HG03432 (cell line): ENCODE measurements at regions not wholly inside any gene's neighbourhood (a gene's known extent, or its start where the extent isn't known, plus 50 kb on each side); places are given as distances from the start of the nearest gene placed in this dataset.
"Not testable (repeated sequence)": the region's sequence is repeated elsewhere in the genome, so short reads cannot be mapped to it uniquely, and the experiment has no call there.

Experiments
- ATAC-seq: cut with Tn5 transposase; IDR thresholded peaks from one replicate; pipeline ENCODE4 v1.9.1; 2021; ENCODE audit warnings: mild to moderate bottlenecking, moderate library complexity; ENCODE audit not compliant: unreplicated experiment

- ATAC-seq, result no peak
Measured at GRCh38 chr9:10818206-10818605, 205.4 kb upstream of the PTPRD start.

GRCh38 chr9:10835791-10836463 lies 223.1 kb upstream of the PTPRD start:
- ATAC-seq, result no peak

DNA sequence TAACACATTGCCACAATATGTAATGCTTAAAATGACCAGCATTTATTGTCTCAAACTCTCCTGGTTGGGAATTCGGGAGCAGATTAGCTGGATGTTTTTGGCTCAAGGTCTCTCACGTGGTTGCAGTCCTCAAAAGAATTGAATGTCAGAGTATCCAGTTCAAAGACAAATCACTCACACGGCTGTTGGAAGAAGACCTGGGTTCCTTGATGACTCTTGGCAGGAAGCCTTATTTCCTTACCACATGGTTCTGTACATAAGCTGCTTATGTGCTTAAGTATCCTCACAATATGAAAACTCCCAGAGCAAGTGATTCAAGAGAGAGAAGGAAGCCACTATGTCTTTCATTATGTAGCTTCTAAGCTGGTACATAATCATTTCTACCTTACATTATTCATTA lies 230.3 kb upstream of the PTPRD start:
- no peak for ATAC-seq

GRCh38 chr9:10855847-10856246 lies 243.0 kb upstream of the PTPRD start:
- no peak for ATAC-seq

DNA sequence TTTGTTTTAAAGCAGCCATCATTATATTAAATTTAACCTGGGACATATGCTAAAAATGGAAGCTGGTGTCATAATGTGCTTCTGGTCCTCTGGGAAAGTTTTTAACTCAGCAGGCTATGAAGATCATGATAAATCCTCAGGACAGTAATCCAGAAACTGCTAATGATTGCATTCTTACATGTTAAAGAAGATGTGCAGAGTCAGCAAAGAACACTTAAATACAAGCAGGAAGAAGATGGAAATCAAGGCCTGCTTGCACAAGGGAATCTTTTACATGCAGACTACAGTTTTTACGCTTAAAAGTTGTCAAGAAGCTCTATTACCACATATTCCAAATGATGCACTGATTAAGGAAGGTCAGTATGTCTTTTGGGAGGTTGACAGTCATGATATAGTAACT lies 246.0 kb upstream of the PTPRD start:
- no peak for ATAC-seq

DNA sequence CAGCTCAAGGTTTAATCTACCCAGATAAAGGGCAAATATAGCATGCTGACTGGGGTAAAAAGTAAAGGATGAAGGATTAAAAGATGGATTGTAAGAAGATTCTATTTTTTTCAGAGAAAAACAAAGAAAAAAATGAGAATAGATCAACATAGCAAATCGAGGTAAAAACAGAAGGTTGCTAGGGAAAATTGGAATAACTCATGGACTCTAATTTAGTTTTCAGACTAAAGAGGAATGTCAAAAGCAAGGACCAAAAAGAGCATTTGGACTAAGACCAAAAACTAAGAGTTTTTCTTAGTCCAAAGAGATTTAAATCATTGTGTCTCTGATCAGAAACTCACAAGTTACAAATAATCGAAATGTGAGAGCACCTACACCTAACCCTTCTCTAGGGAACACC lies 250.7 kb upstream of the PTPRD start:
- no peak for ATAC-seq

DNA sequence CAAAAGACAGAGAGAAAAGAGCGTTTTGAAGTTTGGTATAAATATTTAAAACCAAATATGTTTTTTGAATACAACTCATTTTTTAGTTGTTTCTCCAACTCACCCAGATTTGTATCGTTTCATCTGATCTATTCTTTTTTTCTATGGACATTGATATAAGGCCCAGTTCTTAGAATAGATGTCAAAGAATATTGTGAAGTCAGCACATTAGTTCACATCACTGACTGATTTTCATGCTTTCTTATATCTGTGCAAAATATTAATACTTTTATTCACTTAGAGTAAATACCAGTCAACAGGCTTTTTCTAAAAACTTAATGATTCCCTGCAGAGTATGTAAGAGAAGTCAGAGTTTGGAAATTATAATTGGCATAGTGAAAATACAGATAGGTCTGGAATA lies 254.4 kb upstream of the PTPRD start:
- ATAC-seq, result no peak

GRCh38 chr9:10869687-10870086 lies 256.9 kb upstream of the PTPRD start:
- ATAC-seq, result no peak

GRCh38 chr9:10873999-10874398 lies 261.2 kb upstream of the PTPRD start:
- no peak for ATAC-seq

- ATAC-seq, result no peak
Measured at GRCh38 chr9:10875752-10876151, 262.9 kb upstream of the PTPRD start.

- ATAC-seq, result no peak
Measured at GRCh38 chr9:10876333-10876732, 263.5 kb upstream of the PTPRD start.

DNA sequence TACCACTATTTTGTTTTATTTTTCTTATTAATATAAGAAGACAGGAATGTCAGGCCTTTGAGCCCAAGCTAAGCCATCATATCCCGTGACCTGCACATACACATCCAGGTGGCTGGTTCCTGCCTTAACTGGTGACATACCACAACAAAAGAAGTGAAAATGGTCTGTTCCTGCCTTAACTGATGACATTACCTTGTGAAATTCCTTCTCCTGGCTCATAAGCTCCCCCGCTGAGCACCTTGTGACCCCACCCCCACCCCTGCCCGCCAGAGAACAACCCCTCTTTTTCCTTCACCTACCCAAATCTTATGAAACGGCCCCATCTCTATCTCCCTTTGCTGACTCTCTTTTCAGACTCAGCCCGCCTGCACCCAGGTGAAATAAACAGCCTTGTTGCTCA lies 277.5 kb upstream of the PTPRD start:
- not testable (repeated sequence) for ATAC-seq

GRCh38 chr9:10899509-10899908 lies 286.7 kb upstream of the PTPRD start:
- ATAC-seq, result no peak

DNA sequence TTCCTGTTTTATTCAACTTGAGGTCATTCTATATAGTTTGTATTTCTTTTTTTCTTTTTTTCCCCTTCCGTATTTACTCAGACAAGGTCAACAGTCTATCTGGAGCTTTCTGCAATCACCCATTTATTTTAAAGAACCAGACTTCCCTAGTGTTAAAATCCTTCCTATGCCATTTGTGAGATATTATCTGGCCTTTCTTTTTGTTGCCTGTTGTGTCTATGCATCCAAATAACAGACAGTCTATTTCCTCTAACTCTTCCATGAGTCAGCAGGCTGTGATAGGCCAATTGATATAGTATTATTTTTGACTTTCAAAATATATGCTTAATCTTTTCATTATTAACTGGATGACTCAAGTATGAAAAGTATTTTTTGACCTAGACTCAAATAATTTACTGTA lies 291.2 kb upstream of the PTPRD start:
- ATAC-seq, result no peak

DNA sequence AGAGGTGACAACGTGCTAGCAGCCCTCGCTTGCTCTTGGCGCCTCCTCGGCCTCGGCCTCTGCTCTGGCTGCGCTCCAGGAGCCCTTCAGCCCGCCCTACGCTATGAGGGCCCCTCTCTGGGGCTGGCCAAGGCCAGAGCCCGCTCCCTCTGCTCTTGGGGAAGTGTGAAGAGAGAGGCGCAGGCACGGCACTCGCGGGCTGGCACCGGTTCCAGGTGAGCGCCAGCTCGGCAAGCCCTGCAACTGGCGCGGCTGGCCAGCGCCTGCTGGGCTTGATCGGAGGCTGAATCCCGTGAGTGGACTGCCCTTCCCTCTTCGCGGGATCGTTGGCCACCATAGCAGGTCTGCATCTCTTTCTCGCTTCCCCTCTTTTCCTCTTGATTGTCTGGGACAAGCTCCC lies 298.0 kb upstream of the PTPRD start:
- ATAC-seq, result no peak

GRCh38 chr9:10911373-10911772 lies 298.6 kb upstream of the PTPRD start:
- ATAC-seq, result no peak

- no peak for ATAC-seq
Measured at GRCh38 chr9:10917001-10917400, 304.2 kb upstream of the PTPRD start.

GRCh38 chr9:10921671-10922070 lies 308.9 kb upstream of the PTPRD start:
- no peak for ATAC-seq

DNA sequence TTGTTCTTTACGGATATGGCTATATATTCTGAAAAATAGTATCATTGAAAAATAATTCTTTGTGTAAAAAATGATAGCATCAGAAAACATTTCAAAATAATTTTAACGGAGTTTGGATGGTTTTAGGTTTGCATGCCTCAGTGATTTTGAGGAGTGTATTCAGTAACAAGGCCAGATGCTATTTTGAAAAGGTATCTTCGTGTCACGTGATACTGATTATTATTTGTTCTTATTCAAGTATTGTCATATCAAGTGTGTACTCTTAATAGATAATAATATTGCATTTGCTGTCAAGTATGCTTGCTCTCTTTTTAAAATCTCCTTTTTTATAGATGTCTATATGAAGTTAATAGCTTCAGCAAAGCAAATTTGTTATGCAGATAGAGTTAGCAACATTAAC lies 313.1 kb upstream of the PTPRD start:
- no peak for ATAC-seq

GRCh38 chr9:10928372-10928771 lies 315.6 kb upstream of the PTPRD start:
- ATAC-seq, result no peak

DNA sequence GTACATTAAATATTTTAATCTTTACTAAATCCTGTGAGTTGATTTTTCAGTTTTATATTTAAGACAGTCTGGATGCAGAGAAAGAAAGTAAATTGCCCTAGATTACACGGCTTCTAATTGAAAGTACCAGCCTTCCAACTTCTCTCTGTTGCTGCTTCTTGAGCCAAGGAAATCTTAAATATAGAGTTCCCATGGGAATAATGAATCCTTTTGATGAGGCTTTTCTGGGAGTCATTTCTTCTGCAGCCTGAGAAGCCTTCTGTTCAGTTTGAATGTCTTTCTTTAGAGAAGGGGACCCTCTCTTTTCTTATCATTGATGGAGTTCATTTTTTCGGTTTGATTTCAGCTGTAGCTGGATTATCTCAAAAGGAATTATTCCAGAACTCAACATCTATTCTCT lies 317.3 kb upstream of the PTPRD start:
- ATAC-seq, result no peak

- ATAC-seq, result no peak
Measured at GRCh38 chr9:10946676-10947410, 334.0 kb upstream of the PTPRD start.

DNA sequence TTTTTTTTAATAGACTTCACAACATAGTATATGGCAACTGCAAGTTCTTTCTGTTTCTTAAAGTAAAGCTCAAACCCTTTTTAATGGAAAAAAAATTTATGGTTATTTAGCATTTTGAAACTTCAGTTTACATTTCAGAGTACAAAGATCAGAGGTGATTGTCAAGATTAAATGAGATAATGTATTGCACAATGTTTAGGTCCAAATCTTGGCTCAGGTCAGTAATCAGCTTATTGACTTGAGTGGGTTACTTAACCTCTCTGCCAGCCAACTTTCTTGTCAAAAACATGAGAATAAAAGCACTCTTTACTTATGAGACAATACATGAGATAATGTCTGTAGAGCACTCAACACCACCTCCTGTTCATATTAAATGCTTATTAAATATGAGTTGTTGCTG lies 345.1 kb upstream of the PTPRD start:
- no peak for ATAC-seq
